Mucosa of rectum (tissue), 2 donors: ENCODE measurements at regions not wholly inside any gene's neighbourhood (a gene's known extent, or its start where the extent isn't known, plus 50 kb on each side); places are given as distances from the start of the nearest gene placed in this dataset.

ENCODE experiments used
- H3K27ac ChIP-seq, 2 donors: one replicate each; pipeline ENCODE4 v1.7.0; 2013; ENCODE audit warnings: inconsistent platforms in 2 of 2, low read depth in 2 of 2, low read length in 2 of 2
- H3K27me3 ChIP-seq, 2 donors: one replicate each; pipeline ENCODE4 v1.7.0; 2013; ENCODE audit warnings: low read length in 2 of 2; ENCODE audit not compliant: control insufficient read depth in 2 of 2, insufficient read depth in 2 of 2
- H3K36me3 ChIP-seq, 2 donors: one replicate each; pipeline ENCODE4 v1.7.0; 2013; ENCODE audit warnings: low read length in 2 of 2; ENCODE audit not compliant: control insufficient read depth in 2 of 2, insufficient read depth in 2 of 2
- H3K4me1 ChIP-seq, 2 donors: one replicate each; pipeline ENCODE4 v1.7.0; 2013; ENCODE audit warnings: low read length in 2 of 2, mild to moderate bottlenecking in 1 of 2; ENCODE audit not compliant: control insufficient read depth in 2 of 2, insufficient read depth in 2 of 2
- H3K4me3 ChIP-seq, 2 donors: one replicate each; pipeline ENCODE4 v1.7.0; 2013; ENCODE audit warnings: low read length in 2 of 2
- H3K9ac ChIP-seq, 2 donors: one replicate each; pipeline ENCODE4 v1.7.0; 2013; ENCODE audit warnings: low read length in 2 of 2, low read depth in 1 of 2, mild to moderate bottlenecking in 1 of 2
- H3K9me3 ChIP-seq, 2 donors: one replicate each; pipeline ENCODE4 v1.7.0; 2013; ENCODE audit warnings: low read length in 2 of 2; ENCODE audit not compliant: control insufficient read depth in 2 of 2
- donor health status: healthy.
- donor health status: Normal muscosa, but diverticular disease.

DNA sequence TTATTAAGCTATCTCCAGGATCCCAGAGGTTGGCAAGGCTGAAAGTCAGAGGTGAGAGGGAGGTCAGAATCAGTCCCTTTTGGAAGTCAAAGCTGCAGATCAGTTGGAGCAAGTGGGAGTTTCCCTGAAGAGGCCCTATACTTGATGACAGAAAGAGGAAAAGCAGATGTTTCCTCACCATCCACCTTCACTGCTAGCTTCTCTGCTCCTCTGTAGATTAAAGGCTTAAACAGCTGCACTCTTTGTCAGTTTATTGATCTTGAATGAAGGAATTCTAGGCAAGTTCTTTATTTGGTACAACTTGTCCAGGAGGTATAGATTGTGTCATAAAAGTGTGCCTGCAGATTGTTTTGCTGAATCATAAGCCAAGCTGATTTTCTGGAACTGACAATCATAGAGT, 408.2 kb upstream of the TGFBR2 start:
- Histone ChIP-seq H3K27me3 (no peaks in the 10 kb centered on the region), H3K36me3 (no peaks in the 10 kb centered on the region), H3K4me3 (no peak overlapping the region), H3K27ac (no peak overlapping the region), H3K9ac (no peak overlapping the region), H3K9me3 (no peaks in the 10 kb centered on the region), H3K4me1 (no peaks in the 10 kb centered on the region)

DNA sequence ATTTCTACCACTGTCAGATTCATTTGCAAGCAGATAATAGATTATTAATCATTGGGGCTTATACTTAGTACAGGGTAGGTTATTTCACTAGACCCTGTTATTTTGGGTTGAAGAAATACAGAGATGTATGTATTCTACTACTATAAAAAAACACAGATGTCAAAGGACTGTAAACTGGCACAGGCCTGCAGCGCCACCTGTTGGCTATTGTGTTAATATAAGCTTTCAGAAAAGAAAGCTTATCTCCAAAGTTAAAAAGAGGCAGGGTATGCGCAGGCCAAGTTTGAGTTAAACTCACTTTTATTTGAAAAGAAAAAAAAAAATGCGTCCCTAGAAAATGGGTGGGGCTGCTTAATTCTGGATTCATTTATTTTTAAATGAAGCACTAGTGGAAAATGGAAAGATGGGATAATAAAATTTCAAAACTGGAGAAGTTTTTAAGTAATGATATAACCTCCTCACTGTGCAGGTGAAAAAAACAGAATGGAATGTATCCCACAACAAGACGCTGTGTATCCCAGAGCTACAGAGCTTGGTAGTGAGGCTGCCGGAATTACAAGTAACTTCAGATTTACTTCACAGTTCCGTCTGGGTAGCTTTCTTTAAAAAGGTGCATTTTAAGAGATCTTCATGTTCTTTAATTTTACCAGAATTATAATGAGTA, 407.2 kb upstream of the TGFBR2 start:
- no peaks in the 10 kb centered on the region for H3K4me1 ChIP-seq
- H3K9me3 ChIP-seq: no peaks in the 10 kb centered on the region
- H3K27ac ChIP-seq: no peak overlapping the region
- no peaks in the 10 kb centered on the region for H3K27me3 ChIP-seq
- H3K4me3 ChIP-seq: no peak overlapping the region
- no peaks in the 10 kb centered on the region for H3K36me3 ChIP-seq
- no peak overlapping the region for H3K9ac ChIP-seq

DNA sequence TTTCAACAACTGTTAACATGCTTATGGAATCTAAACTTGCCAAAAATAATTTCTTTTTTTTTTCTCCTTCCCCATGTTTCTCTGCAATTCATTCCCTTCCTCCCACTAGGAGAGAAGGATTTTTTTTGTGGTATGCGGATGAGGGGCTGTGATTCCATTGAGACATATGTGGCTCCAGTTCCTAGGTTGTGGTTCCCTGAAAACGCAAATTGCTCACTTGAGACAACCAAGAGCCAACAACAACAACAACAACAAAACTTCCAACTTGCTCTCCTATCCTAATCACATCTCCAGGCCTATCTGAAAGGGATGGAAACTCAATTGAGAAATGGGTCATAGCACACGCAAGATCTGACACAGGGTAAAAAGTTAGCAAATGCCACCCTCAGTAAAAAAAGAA, 406.5 kb upstream of the TGFBR2 start:
- H3K27ac ChIP-seq: no peak overlapping the region
- no peaks in the 10 kb centered on the region for H3K27me3 ChIP-seq
- no peak overlapping the region for H3K4me3 ChIP-seq
- H3K4me1 ChIP-seq: no peaks in the 10 kb centered on the region
- no peaks in the 10 kb centered on the region for H3K9me3 ChIP-seq
- H3K36me3 ChIP-seq: no peaks in the 10 kb centered on the region
- H3K9ac ChIP-seq: no peak overlapping the region

DNA sequence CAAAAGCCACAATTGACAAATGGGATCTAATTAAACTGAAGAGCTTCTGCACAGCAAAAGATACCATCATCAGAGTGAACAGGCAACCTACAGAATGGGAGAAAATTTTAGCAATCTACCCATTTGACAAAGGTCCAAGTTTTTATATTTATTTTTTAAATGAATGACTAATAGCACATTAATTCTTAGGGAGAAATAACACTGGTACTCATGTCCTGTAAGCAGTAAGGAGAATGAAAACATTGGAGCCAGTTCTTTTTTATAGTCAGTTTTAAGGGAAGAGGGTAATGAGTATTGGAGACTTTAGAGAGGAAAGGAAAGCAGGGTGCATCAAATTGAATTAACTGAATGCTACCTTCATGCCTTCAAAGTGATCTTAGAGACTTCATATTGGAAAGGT, 404.7 kb upstream of the TGFBR2 start:
- no peaks in the 10 kb centered on the region for H3K36me3 ChIP-seq
- no peak overlapping the region for H3K9ac ChIP-seq
- no peaks in the 10 kb centered on the region for H3K9me3 ChIP-seq
- no peak overlapping the region for H3K4me3 ChIP-seq
- H3K27ac ChIP-seq: no peak overlapping the region
- H3K27me3 ChIP-seq: no peaks in the 10 kb centered on the region
- no peaks in the 10 kb centered on the region for H3K4me1 ChIP-seq

DNA sequence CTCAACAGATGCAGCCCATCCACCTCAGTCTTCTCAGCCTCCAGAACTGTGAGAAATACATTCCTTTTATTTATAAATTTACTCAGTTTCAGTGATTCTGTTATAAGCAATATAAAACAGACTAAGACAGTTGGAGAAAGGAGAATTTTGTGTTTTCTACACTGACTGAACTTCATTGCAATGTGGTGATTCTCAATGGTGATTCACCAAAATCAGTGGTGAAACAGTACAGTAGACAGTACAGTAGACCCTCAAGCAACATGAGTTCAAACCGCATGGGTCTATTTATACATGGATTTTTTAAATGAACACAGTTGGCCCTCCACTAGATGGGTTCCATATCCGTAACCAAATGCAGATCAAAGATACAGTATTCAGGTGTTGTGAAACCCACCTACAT, 403.1 kb upstream of the TGFBR2 start:
- H3K36me3 ChIP-seq: no peaks in the 10 kb centered on the region
- H3K4me1 ChIP-seq: no peaks in the 10 kb centered on the region
- no peaks in the 10 kb centered on the region for H3K27me3 ChIP-seq
- no peak overlapping the region for H3K4me3 ChIP-seq
- H3K9ac ChIP-seq: no peak overlapping the region
- no peaks in the 10 kb centered on the region for H3K9me3 ChIP-seq
- H3K27ac ChIP-seq: no peak overlapping the region

DNA sequence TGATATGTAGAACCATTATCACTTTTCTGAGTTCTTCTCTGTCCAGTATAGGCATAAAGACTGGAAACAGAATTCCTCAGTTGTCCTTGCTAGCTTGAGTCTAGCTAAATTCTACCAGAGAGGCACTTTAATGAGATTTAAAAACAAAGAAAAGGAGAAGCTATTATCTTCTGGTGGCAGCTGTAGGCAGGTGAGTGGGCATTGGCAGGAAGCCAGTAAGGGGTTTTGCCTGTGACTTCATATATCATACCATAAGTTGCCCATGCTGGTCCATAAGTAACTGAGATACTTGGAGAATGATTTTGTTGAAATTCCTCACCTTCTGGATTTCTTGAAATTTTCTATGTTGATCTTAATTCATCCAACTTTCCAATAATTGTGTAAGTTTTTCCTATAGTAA, 402.3 kb upstream of the TGFBR2 start:
- Histone ChIP-seq H3K9ac (no peak overlapping the region), H3K27me3 (no peaks in the 10 kb centered on the region), H3K9me3 (no peaks in the 10 kb centered on the region), H3K4me1 (no peaks in the 10 kb centered on the region), H3K4me3 (no peak overlapping the region), H3K27ac (no peak overlapping the region), H3K36me3 (no peaks in the 10 kb centered on the region)

DNA sequence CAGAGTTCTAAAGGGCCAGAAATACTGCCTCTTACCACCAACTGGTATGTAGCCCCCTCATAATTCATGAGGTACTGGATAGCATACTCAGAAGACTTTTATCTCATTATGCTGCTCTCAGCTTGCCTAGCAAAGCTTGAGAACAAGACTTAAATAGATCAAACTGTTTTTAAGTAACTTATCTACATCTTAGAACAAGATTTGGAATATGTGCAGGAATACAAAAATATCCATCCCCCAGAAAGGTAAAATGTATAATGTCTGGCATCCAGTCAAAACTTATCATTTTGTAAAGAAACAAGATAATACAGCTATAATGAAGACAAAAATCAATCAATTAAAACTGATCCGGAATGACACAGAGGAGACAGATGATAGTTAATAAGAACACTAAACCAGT, 400.4 kb upstream of the TGFBR2 start:
- Histone ChIP-seq H3K4me1 (no peaks in the 10 kb centered on the region), H3K36me3 (no peaks in the 10 kb centered on the region), H3K27ac (no peak overlapping the region), H3K9me3 (no peaks in the 10 kb centered on the region), H3K9ac (no peak overlapping the region), H3K27me3 (no peaks in the 10 kb centered on the region), H3K4me3 (no peak overlapping the region)

DNA sequence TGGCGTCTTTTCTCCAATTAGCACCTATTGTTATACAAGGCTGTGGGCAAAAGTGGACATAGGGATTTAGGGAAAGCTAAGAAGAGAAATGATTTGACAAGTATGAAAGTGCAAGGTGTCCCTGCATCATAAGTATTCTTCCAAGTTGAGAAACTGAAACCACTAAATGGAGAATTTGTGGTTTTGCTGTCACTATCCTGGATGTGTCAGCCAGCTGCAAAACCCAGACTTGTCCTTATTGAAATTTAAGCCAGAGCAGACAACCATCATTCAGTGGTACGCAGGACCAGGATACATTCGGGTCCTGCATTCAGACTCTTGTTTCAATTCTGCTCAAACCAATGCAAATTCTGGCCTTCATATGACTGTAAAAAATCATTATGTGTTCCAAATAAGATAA, 384.8 kb upstream of the TGFBR2 start:
- H3K27ac ChIP-seq: no peak overlapping the region
- H3K9me3 ChIP-seq: no peaks in the 10 kb centered on the region
- no peak overlapping the region for H3K9ac ChIP-seq
- H3K4me1 ChIP-seq: no peaks in the 10 kb centered on the region
- no peak overlapping the region for H3K4me3 ChIP-seq
- no peaks in the 10 kb centered on the region for H3K27me3 ChIP-seq
- no peaks in the 10 kb centered on the region for H3K36me3 ChIP-seq

DNA sequence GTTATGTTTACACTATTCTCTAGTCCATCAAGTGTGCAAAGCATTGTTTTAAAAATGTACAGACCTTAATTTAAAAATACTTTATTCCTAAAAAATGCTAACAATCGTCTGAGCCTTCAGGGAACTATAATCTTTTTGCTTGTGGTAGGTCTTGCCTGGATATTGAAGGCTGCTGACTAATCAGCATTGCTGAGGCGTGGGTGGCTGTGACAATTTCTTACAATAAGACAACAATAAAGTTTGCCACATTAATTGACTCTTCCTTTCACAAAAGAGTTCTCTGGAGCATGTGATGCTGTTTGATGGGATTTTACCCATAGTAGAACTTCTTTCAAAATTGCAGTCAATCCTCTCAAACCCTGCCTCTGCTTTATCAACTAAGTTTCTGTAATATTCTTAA, 384.0 kb upstream of the TGFBR2 start:
- Histone ChIP-seq H3K27ac (no peak overlapping the region), H3K9me3 (no peaks in the 10 kb centered on the region), H3K9ac (no peak overlapping the region), H3K4me3 (no peak overlapping the region), H3K36me3 (no peaks in the 10 kb centered on the region), H3K27me3 (no peaks in the 10 kb centered on the region), H3K4me1 (no peaks in the 10 kb centered on the region)

DNA sequence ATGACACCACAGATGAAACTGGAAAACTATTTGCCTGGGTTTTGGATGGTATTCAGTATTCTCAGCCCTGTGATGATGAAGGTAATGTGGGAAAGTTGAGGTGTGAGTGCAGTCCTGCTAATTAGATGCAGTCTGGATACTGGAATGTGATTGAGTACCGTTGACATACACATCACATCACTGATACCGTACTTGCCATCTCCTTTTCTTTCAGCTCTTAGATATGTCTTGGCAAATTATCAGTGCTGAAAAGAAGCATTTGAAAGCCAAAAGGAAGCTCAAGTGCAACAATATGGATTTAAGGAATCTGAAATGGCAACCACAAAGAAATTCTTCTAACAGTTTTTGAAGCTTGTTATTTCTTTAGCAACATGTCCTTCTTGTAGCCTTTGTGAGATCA, 381.4 kb upstream of the TGFBR2 start:
- Histone ChIP-seq H3K4me1 (no peaks in the 10 kb centered on the region), H3K27ac (no peak overlapping the region), H3K9ac (no peak overlapping the region), H3K9me3 (no peaks in the 10 kb centered on the region), H3K36me3 (no peaks in the 10 kb centered on the region), H3K27me3 (no peaks in the 10 kb centered on the region), H3K4me3 (no peak overlapping the region)

DNA sequence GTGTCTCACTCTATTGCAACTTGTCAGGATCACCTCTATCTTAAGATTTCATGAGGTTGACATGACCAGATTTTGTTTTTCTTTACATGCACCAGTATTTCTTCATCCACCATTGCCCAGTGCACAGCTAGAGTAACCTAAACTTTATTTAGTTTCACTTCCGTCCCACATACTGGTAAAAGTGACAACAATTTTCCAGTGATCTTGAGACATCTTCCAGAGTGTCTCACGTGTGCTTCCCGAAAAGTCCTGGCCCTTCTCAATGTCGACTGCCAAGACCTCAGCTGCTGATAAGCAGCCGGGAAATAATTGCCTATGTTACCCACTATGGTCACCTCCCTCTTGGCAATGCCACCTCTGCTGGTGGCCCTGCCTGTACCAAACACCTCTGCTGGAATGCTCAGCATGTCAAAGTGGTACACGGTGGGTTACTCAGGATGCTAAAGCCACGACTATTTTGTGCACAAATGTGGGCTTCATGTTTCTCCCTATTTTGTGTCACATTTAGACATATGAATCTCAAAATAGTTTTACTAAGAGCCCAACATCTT, 379.7 kb upstream of the TGFBR2 start:
- Histone ChIP-seq H3K9me3 (no peaks in the 10 kb centered on the region), H3K4me3 (no peak overlapping the region), H3K9ac (no peak overlapping the region), H3K4me1 (no peaks in the 10 kb centered on the region), H3K36me3 (no peaks in the 10 kb centered on the region), H3K27ac (no peak overlapping the region), H3K27me3 (no peaks in the 10 kb centered on the region)
